MM.1S (cell line): ENCODE measurements at regions not wholly inside any gene's neighbourhood (a gene's known extent, or its start where the extent isn't known, plus 50 kb on each side); places are given as distances from the start of the nearest gene placed in this dataset.

Source experiments
- CTCF ChIP-seq: fragments of 300-600 bp; sonication (generic); IDR thresholded peaks from 2 replicates; pipeline ENCODE4 v1.5.1; 2016; ENCODE audit warnings: antibody characterized with exemption, low read length, mixed read lengths
- EZH2 ChIP-seq: fragments of 300-600 bp; sonication (generic); optimal IDR thresholded peaks from 2 replicates; pipeline ENCODE3; 2017; ENCODE audit warnings: low read depth, mild to moderate bottlenecking, antibody characterized with exemption, low read length, mixed read lengths
- EZH2phosphoT487 ChIP-seq: fragments of 300-600 bp; sonication (generic); IDR thresholded peaks from 2 replicates; pipeline ENCODE4 v1.6.1; 2018; ENCODE audit warnings: antibody characterized with exemption, low read length

GRCh38 chr7:85776691-85777345, 590.0 kb upstream of the SEMA3D start:
- TF ChIP-seq CTCF (no peak), EZH2 (no peak), EZH2phosphoT487 (no peak)
